Neutrophil (primary cell): ENCODE measurements at regions not wholly inside any gene's neighbourhood (a gene's known extent, or its start where the extent isn't known, plus 50 kb on each side); places are given as distances from the start of the nearest gene placed in this dataset.

ENCODE experiments used
- H3K27ac ChIP-seq: fragments of 200-600 bp; sonication (generic); 2 replicates; pipeline ENCODE4 v1.5.1; 2016; ENCODE audit warnings: mild to moderate bottlenecking, moderate library complexity
- H3K27me3 ChIP-seq: fragments of 200-600 bp; sonication (generic); 2 replicates; pipeline ENCODE4 v1.6.0; 2016; ENCODE audit warnings: mild to moderate bottlenecking
- H3K36me3 ChIP-seq: fragments of 200-600 bp; sonication (generic); 2 replicates; pipeline ENCODE4 v1.5.1; 2017
- H3K4me1 ChIP-seq, 2 experiments: fragments of 200-600 bp in 1 of 2; sonication (generic) in 1 of 2; 1 replicate in 1 of 2; 2 replicates in 1 of 2; pipeline versions ENCODE4 v1.5.1 to v1.6.1; 2013 to 2016; ENCODE audit warnings: low read depth in 1 of 2, low read length in 1 of 2, mild to moderate bottlenecking in 1 of 2, moderate library complexity in 1 of 2; ENCODE audit not compliant: control insufficient read depth in 1 of 2, insufficient read depth in 1 of 2
- H3K4me3 ChIP-seq, 2 experiments: fragments of 200-600 bp in 1 of 2; sonication (generic) in 1 of 2; 1 replicate in 1 of 2; 2 replicates in 1 of 2; pipeline ENCODE4 v1.5.1; 2013 to 2016; ENCODE audit warnings: low read depth in 1 of 2, low read length in 1 of 2, mild to moderate bottlenecking in 1 of 2, moderate library complexity in 1 of 2
- H3K9me3 ChIP-seq: fragments of 200-600 bp; sonication (generic); 2 replicates; pipeline ENCODE4 v1.5.1; 2016
- TF ChIP-seq, protein P1 (sequence below): fragments of 200-600 bp; sonication (generic); IDR thresholded peaks from 2 replicates; pipeline ENCODE4 v1.5.1; 2016; ENCODE audit warnings: antibody characterized with exemption

DNA sequence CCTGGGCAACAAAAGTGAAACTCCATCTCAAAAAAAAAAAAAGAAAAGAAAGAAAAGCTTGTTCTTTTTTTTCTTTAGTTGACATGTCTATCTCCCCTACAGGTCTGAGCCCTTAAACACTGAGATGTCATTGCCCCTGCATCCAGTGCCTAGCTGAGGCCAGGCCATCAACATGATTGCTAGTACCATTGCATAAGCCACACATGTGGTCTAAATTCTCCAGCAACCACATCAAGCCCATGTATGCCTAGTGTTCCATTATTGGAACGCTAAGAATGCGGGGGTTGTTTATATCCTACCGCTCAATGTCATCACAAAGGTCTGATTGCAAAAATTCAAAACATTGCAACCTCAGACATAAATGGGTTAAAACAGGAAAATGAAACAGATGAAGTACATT lies 62.7 kb downstream of the NPTX2 start:
- Histone ChIP-seq H3K9me3 (no peaks in the 10 kb centered on the region), H3K36me3 (no peaks in the 10 kb centered on the region), H3K4me3 (no peak overlapping the region), H3K4me1 (no peaks in the 10 kb centered on the region), H3K27me3 (peaks cover 19% of the 10 kb centered on the region), H3K27ac (no peak overlapping the region)
- TF ChIP-seq, protein P1, sequence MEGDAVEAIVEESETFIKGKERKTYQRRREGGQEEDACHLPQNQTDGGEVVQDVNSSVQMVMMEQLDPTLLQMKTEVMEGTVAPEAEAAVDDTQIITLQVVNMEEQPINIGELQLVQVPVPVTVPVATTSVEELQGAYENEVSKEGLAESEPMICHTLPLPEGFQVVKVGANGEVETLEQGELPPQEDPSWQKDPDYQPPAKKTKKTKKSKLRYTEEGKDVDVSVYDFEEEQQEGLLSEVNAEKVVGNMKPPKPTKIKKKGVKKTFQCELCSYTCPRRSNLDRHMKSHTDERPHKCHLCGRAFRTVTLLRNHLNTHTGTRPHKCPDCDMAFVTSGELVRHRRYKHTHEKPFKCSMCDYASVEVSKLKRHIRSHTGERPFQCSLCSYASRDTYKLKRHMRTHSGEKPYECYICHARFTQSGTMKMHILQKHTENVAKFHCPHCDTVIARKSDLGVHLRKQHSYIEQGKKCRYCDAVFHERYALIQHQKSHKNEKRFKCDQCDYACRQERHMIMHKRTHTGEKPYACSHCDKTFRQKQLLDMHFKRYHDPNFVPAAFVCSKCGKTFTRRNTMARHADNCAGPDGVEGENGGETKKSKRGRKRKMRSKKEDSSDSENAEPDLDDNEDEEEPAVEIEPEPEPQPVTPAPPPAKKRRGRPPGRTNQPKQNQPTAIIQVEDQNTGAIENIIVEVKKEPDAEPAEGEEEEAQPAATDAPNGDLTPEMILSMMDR, result no peak

DNA sequence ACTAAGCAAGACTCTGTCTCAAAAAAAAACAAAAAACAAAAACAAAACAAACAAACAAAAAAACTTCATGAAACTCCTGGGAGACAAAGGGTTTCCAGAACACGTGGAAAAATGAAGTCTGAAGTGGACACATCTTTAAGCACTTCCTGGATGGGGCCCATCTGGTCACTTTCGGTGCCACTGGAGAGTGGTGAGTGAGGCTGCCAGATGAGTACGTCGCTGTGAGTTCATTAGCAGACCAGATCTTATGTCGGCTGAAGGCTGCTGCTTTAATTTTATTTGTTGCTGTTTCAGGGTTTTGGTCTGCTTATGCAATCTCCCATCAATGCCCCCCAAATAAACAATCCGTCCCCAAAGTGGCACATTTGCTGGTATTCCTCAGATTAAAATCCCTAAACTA lies 64.4 kb downstream of the NPTX2 start:
- Histone ChIP-seq H3K9me3 (no peaks in the 10 kb centered on the region), H3K27ac (no peak overlapping the region), H3K4me3 (no peak overlapping the region), H3K36me3 (no peaks in the 10 kb centered on the region), H3K4me1 (no peaks in the 10 kb centered on the region), H3K27me3 (peaks cover 19% of the 10 kb centered on the region)
- TF ChIP-seq, protein P1, result no peak

DNA sequence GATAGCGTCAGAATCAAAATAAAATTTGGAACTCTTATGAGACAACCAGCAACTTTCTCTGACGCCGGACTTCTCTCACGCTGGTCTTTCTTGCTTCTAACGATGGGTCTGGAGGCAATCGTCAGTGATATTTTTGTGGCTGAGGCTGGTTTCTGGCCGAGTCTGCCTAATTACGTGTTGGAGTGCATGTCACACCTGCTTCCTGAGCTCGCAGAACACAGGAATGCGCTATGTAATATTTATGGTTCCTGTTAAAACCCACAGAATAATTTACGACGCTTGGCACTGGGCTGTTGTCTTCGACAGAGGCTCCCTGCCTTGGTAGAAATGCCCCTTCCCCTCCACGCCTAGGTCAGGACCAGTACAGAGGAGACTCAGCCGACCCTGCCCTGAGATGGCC lies 64.9 kb downstream of the NPTX2 start:
- Histone ChIP-seq H3K27me3 (peaks cover 19% of the 10 kb centered on the region), H3K27ac (no peak overlapping the region), H3K4me3 (no peak overlapping the region), H3K36me3 (no peaks in the 10 kb centered on the region), H3K4me1 (no peaks in the 10 kb centered on the region), H3K9me3 (no peaks in the 10 kb centered on the region)
- TF ChIP-seq, protein P1, result no peak

DNA sequence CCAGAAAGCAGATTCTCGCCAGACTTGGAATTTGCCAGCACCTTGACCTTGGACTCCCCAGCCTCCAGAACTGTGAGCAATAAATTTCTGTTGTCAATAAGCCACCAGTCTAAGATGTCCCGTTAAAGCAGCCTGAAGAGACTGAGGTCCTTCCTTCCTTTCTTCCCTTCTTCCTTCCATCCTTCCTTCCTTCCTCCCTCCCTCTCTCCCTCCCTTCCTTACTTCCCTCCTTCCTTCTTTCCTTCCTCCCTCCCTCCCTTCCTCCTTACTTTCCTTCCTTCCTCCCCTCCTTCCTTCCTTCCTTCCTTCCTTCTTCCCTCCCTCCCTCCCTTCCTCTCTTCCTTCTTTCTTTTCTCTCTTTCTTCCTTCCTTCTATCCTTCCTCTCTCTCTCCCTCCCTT lies 66.4 kb downstream of the NPTX2 start:
- H3K27me3 ChIP-seq, result peaks cover 19% of the 10 kb centered on the region
- TF ChIP-seq, protein P1, result no peak
- H3K4me1 ChIP-seq, result no peaks in the 10 kb centered on the region
- H3K27ac ChIP-seq, result no peak overlapping the region
- H3K4me3 ChIP-seq, result no peak overlapping the region
- no peaks in the 10 kb centered on the region for H3K36me3 ChIP-seq
- H3K9me3 ChIP-seq, result no peaks in the 10 kb centered on the region

DNA sequence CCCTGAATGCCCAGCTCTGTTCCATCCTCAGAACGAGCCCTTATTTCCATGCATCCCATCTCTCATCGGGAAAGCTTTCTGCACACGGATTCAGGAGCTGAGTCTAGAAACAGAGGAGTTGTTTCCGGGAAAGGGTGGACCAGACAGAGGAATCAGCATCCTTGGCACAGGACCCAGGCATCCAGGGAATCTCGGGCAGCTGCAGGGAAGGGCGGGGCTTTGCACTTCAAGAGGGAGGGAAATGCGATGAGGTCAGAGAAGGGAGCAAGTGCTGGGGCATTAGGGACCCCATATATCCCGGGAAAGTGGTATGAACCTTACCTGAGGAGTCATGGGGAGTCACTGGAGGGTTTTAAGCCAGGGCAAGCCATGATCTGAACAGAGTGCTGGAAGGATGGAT lies 68.5 kb downstream of the NPTX2 start:
- TF ChIP-seq, protein P1, result no peak
- H3K4me3 ChIP-seq, result no peak overlapping the region
- H3K4me1 ChIP-seq, result no peaks in the 10 kb centered on the region
- no peaks in the 10 kb centered on the region for H3K36me3 ChIP-seq
- H3K9me3 ChIP-seq, result no peaks in the 10 kb centered on the region
- no peak overlapping the region for H3K27ac ChIP-seq
- peaks cover 19% of the 10 kb centered on the region for H3K27me3 ChIP-seq
